Aorta (tissue), 5 donors: ENCODE measurements at regions not wholly inside any gene's neighbourhood (a gene's known extent, or its start where the extent isn't known, plus 50 kb on each side); places are given as distances from the start of the nearest gene placed in this dataset.
A peak's percentile ranks its signal among the peaks of the same experiment; 100 is the strongest.

Experiments used
- ATAC-seq: fragments of 200-7000 bp; cut with Tn5 transposase; one replicate; pipeline ENCODE4 v1.9.1; 2022; ENCODE audit warnings: moderate library complexity; ENCODE audit not compliant: low FRiP score
- DNase-seq, 2 donors: peaks; one replicate each; pipeline ENCODE4 v3.0.0-alpha.2; 2020
- H3K27ac ChIP-seq, 2 donors: one replicate each; pipeline ENCODE4 v1.5.1; 2013; ENCODE audit warnings: low read length in 2 of 2, mild to moderate bottlenecking in 2 of 2, moderate library complexity in 2 of 2, control low read depth in 1 of 2, inconsistent platforms in 1 of 2, low read depth in 1 of 2
- H3K27me3 ChIP-seq, 2 donors: one replicate each; pipeline ENCODE4 v1.6.1; 2013; ENCODE audit warnings: control low read depth in 1 of 2, low read length in 1 of 2, mild to moderate bottlenecking in 1 of 2, moderate library complexity in 1 of 2; ENCODE audit not compliant: insufficient read depth in 2 of 2, control insufficient read depth in 1 of 2
- H3K36me3 ChIP-seq, 2 donors: one replicate each; pipeline ENCODE4 v1.6.1; 2013; ENCODE audit warnings: control low read depth in 1 of 2, low read length in 1 of 2, mild to moderate bottlenecking in 1 of 2; ENCODE audit not compliant: insufficient read depth in 2 of 2, control insufficient read depth in 1 of 2
- H3K4me1 ChIP-seq, 2 donors: one replicate each; pipeline ENCODE4 v1.6.1; 2013; ENCODE audit warnings: low read length in 2 of 2, control low read depth in 1 of 2, mild to moderate bottlenecking in 1 of 2, moderate library complexity in 1 of 2; ENCODE audit not compliant: insufficient read depth in 2 of 2, control insufficient read depth in 1 of 2
- H3K4me3 ChIP-seq, 2 donors: one replicate each; pipeline ENCODE4 v1.5.1; 2013; ENCODE audit warnings: low read length in 2 of 2, control low read depth in 1 of 2, mild to moderate bottlenecking in 1 of 2
- H3K9me3 ChIP-seq: one replicate; pipeline ENCODE4 v1.6.1; 2013; ENCODE audit warnings: mild to moderate bottlenecking, low read length; ENCODE audit not compliant: control insufficient read depth
- WGBS, 2 donors: extraction: QIAGEN DNeasy Blood & Tissue Kit; methylation state at CpG; one replicate each; pipeline ENCODE4 v1.1.7; 2013; 5-methylcytosine and 5-hydroxymethylcytosine counted together
- intact Hi-C, 2 donors: fragments of 100-400 bp; cut with DNase I; formaldehyde crosslinking; loops; one replicate each; pipeline versions ENCODE4 v1.14.2 to v1.15.0; 2022
- donor health status: healthy with polysubstance abuse.
- donor health status: Bipolar disorder and iron deficiency.
- donor health status: DM: no; HTN: no; CAD: no.
- donor health status: DM: no; HTN: no; CAD: no.
- donor health status: DM: yes; HTN: yes; CAD: no.

- H3K9me3 ChIP-seq = no peaks in the 10 kb centered on the region
- ATAC-seq (no peak), DNase-seq (no peak)
- 19 to 20% methylated on average over 19 of the region's 19 CpGs for WGBS, 2 donors
- H3K27ac ChIP-seq = no peak overlapping the region
- intact Hi-C loops = loop anchor here (10.0 kb wide), 2 partner anchors 712 to 1032 kb away; no protein-coding TSS in a partner anchor
- no peak overlapping the region for H3K4me3 ChIP-seq
- H3K4me1 ChIP-seq = no peaks in the 10 kb centered on the region
- peaks cover 0 to 2% of the 10 kb centered on the region in 2 donors for H3K27me3 ChIP-seq
- H3K36me3 ChIP-seq = no peaks in the 10 kb centered on the region
These were observed 95.5 kb downstream of the FAM204A start for GRCh38 chr10:118246332-118247295.

GRCh38 chr10:118243907-118244306 is 98.2 kb downstream of the FAM204A start:
- 48 to 49% methylated on average over 5 of the region's 5 CpGs for WGBS, 2 donors
- no peaks in the 10 kb centered on the region for H3K36me3 ChIP-seq
- no peak for DNase-seq
- no peaks in the 10 kb centered on the region for H3K9me3 ChIP-seq
- H3K4me1 ChIP-seq = no peaks in the 10 kb centered on the region
- no peak overlapping the region for H3K27ac ChIP-seq
- intact Hi-C loops = loop anchor here (10.0 kb wide), 2 partner anchors 709 to 1029 kb away; no protein-coding TSS in a partner anchor
- H3K27me3 ChIP-seq = peaks cover 0 to 2% of the 10 kb centered on the region in 2 donors
- no peak for ATAC-seq
- no peak overlapping the region for H3K4me3 ChIP-seq

- ATAC-seq = peak; percentile 84
- whole genome bisulfite sequencing, 2 donors = 25% methylated on average over 26 of the region's 26 CpGs
- peaks cover 0 to 2% of the 10 kb centered on the region in 2 donors for H3K27me3 ChIP-seq
These were observed 100.6 kb downstream of the FAM204A start for GRCh38 chr10:118241229-118242137.

GRCh38 chr10:118239236-118239630 is 102.9 kb downstream of the FAM204A start:
- ATAC-seq (no peak), DNase-seq (no peak)
- intact Hi-C loops = no loop called here
- Histone ChIP-seq H3K4me1 (no peaks in the 10 kb centered on the region), H3K27me3 (peaks cover 0 to 4% of the 10 kb centered on the region in 2 donors), H3K9me3 (no peaks in the 10 kb centered on the region), H3K27ac (no peak overlapping the region), H3K36me3 (no peaks in the 10 kb centered on the region), H3K4me3 (no peak overlapping the region)
- 7 to 20% methylated on average over 1 of the region's 1 CpG for WGBS, 2 donors

More at GRCh38 chr10:118241229-118242137, 100.6 kb downstream of the FAM204A start:
- H3K4me3 ChIP-seq = no peak overlapping the region
- peak; percentile 77 to 90 for DNase-seq
- intact Hi-C loops = loop anchor here (1.0 to 10.0 kb wide), 4 partner anchors 707 to 1027 kb away; no protein-coding TSS in a partner anchor
- H3K27ac ChIP-seq = no peak overlapping the region
- no peaks in the 10 kb centered on the region for H3K4me1 ChIP-seq
- no peaks in the 10 kb centered on the region for H3K36me3 ChIP-seq
- H3K9me3 ChIP-seq = no peaks in the 10 kb centered on the region

- H3K27ac ChIP-seq = no peak overlapping the region
- intact Hi-C loops = no loop called here
- no peaks in the 10 kb centered on the region for H3K36me3 ChIP-seq
- H3K9me3 ChIP-seq = no peaks in the 10 kb centered on the region
- H3K4me1 ChIP-seq = no peaks in the 10 kb centered on the region
- WGBS, 2 donors = 40 to 42% methylated on average over 13 of the region's 13 CpGs
- no peak overlapping the region for H3K4me3 ChIP-seq
- DNase-seq (no peak), ATAC-seq (no peak)
- H3K27me3 ChIP-seq = peaks cover 0 to 2% of the 10 kb centered on the region in 2 donors
These were observed 103.4 kb downstream of the FAM204A start for GRCh38 chr10:118238573-118239235.

GRCh38 chr10:118237930-118238329 is 104.2 kb downstream of the FAM204A start:
- WGBS, 2 donors = 68 to 82% methylated on average over 5 of the region's 5 CpGs
- intact Hi-C loops = no loop called here
- H3K4me3 ChIP-seq = no peak overlapping the region
- no peak overlapping the region for H3K27ac ChIP-seq
- DNase-seq (no peak), ATAC-seq (no peak)
- no peaks in the 10 kb centered on the region for H3K4me1 ChIP-seq
- H3K27me3 ChIP-seq = peaks cover 0 to 2% of the 10 kb centered on the region in 2 donors
- no peaks in the 10 kb centered on the region for H3K9me3 ChIP-seq
- H3K36me3 ChIP-seq = no peaks in the 10 kb centered on the region

GRCh38 chr10:118234683-118235082 is 107.4 kb downstream of the FAM204A start:
- peaks cover 0 to 2% of the 10 kb centered on the region in 2 donors for H3K27me3 ChIP-seq
- 35 to 48% methylated on average over 10 of the region's 10 CpGs for WGBS, 2 donors
- intact Hi-C loops = no loop called here
- H3K4me1 ChIP-seq = no peaks in the 10 kb centered on the region
- no peaks in the 10 kb centered on the region for H3K9me3 ChIP-seq
- DNase-seq = no peak
- no peaks in the 10 kb centered on the region for H3K36me3 ChIP-seq
- no peak overlapping the region for H3K4me3 ChIP-seq
- ATAC-seq = no peak
- H3K27ac ChIP-seq = no peak overlapping the region

GRCh38 chr10:118220346-118220850 is 121.7 kb downstream of the FAM204A start:
- H3K36me3 ChIP-seq = no peaks in the 10 kb centered on the region
- no peak overlapping the region for H3K4me3 ChIP-seq
- DNase-seq (no peak), ATAC-seq (no peak)
- H3K27ac ChIP-seq = no peak overlapping the region
- WGBS, 2 donors = 47 to 76% methylated on average over 2 of the region's 2 CpGs
- H3K27me3 ChIP-seq = no peaks in the 10 kb centered on the region
- intact Hi-C loops = no loop called here
- H3K4me1 ChIP-seq = no peaks in the 10 kb centered on the region
- H3K9me3 ChIP-seq = peaks cover 1% of the 10 kb centered on the region
